Erythroblast (primary cell): ENCODE measurements at regions not wholly inside any gene's neighbourhood (a gene's known extent, or its start where the extent isn't known, plus 50 kb on each side); places are given as distances from the start of the nearest gene placed in this dataset.

ENCODE experiments used
- DNase-seq, 2 experiments: peaks; one replicate each; lab custom pipeline; 2025; lab: John Stamatoyannopoulos, UW
- GATA1 ChIP-seq: IDR thresholded peaks from 2 replicates; pipeline ENCODE4 v1.6.1; 2011; ENCODE audit warnings: low read depth, mild to moderate bottlenecking, control low read depth, low read length, moderate library complexity
- POLR2A ChIP-seq: IDR thresholded peaks from 2 replicates; pipeline ENCODE4 v1.6.1; 2011; ENCODE audit warnings: mild to moderate bottlenecking, low read length

GRCh38 chr14:95008445-95009217 is 148.7 kb downstream of the DICER1 start:
- no peak for TF ChIP-seq GATA1
- TF ChIP-seq POLR2A = no peak
- no peak for DNase-seq

DNA sequence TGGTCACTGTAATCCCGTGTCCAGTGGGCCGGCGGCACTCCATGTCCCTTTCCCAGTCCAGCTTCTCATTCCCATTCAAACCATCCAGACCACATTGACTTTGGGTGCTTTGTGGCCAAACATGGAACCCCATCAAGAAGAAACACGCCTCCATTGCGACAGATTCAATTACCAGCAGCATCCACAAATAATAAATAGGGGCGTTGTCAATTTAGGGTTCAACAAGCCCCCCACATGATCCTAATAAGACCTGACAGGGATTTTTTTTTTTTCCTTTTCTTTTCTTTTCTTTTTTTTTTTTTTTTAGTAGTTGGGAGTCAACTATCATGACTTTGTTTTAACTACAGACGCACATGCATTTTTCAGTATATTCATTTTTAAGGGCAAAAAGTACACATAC is 149.4 kb downstream of the DICER1 start:
- DNase-seq = no peak
- TF ChIP-seq POLR2A = no peak
- no peak for TF ChIP-seq GATA1

GRCh38 chr14:95006479-95006878 is 150.8 kb downstream of the DICER1 start:
- TF ChIP-seq POLR2A (no peak), GATA1 (no peak)
- no peak for DNase-seq

DNA sequence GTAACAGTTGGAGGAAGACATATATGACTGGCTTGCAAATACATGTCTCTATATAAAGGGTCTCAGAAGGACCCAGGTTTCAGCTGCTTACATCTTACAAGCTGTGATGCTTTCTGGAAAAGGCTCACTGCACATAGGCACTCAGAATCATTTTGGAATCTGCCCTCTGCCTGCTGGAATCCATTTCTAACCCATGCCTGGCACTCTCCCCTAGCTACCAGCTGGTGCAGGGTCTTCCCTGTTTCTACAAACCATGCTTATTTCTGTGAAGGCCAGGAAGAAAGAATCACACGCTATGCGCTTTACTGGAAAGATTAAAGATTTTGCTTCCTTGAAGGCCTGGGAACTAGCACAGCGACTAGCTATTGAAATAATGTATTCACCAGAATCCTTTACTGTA is 151.3 kb downstream of the DICER1 start:
- DNase-seq = no peak
- TF ChIP-seq GATA1 (no peak), POLR2A (no peak)

DNA sequence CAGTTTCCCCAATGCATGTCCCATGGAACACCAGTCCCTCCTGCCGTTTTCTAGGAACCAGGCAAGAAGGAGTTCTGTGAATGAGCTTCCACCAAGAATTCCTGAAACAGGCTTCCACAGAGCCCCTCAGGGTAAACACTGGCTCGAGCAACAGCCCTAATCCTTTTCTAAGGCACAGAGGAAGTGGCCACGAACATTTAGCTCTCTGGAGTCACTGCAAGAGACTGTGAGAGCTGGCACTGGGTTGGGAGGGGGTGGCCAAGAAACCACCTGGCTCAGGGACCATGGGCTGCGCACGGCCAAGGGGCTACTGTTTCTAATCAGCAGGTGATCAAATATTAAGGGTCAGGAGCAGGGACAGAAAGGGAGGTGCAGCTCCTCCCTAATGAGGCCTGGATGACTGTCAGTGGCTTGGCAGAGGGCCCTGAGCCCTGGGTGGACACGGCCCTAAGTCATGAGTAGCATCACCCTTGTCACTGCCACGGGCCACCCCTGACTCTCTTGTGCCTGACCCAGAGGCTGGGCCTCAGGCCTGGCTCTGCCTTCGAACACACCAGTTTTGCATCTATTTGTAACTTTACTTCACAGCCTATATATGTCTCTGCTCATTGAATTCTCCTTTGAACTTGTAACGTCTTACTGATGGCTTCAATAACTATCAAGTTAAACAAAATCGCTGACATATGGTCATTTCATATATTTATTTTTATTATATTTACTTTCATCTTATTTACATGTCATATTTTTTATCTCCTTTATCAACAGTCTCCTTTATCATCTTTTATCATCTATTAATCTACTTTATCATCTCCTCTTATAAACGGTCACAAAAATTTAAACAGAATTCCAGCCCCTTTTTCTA is 154.0 kb downstream of the DICER1 start:
- TF ChIP-seq GATA1 = no peak
- TF ChIP-seq POLR2A = no peak
- DNase-seq = no peak

GRCh38 chr14:94998685-94999084 is 158.6 kb downstream of the DICER1 start:
- no peak for TF ChIP-seq GATA1
- TF ChIP-seq POLR2A = no peak
- no peak for DNase-seq

GRCh38 chr14:94998110-94998509 is 159.2 kb downstream of the DICER1 start:
- DNase-seq = no peak
- TF ChIP-seq POLR2A (no peak), GATA1 (no peak)

DNA sequence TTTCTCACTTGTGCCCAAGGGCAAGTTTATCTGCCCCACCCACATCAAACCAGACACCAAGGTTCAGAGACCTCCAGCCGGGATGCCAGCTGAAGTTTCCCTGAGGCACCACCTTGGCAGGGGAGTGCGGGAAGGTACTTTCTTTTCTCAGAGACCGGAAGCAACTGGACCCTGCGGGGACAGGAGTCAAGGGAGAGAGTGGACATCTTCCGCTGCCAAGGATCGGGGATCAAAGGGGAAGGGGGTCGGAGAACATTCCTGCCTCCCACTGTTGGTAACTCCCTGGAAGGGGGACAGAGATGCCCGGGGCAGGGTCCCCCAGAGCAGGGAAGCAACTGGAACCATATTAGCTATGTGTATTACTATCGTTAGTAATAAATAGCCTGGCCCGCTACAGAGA is 161.8 kb downstream of the DICER1 start:
- DNase-seq = no peak
- TF ChIP-seq GATA1 (no peak), POLR2A (no peak)

DNA sequence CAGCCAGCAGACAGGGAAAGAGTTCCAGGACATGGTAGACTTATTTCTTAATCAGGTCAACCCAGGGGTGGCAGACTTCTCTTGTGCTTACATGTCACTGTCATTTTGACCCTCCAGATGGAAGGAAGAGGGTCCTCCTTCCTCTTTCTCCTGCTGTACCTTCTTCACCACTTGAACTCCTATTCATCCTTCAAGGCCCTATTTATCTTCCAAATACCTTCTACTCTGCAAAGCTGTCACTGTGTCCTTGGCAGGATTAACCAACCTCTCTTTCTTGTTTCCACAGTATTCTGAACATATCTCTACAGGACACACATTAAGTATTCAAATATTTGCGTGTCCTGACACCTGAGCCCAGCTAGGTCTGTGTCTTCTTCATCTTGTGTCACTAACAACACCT is 163.1 kb downstream of the DICER1 start:
- TF ChIP-seq GATA1 = no peak
- no peak for TF ChIP-seq POLR2A
- no peak for DNase-seq

GRCh38 chr14:94992046-94992445 is 165.3 kb downstream of the DICER1 start:
- no peak for DNase-seq
- no peak for TF ChIP-seq GATA1
- TF ChIP-seq POLR2A = no peak

- DNase-seq = no peak
- no peak for TF ChIP-seq GATA1
- TF ChIP-seq POLR2A = no peak
Observed at GRCh38 chr14:94989946-94990345, 167.4 kb downstream of the DICER1 start.

GRCh38 chr14:94989417-94989816 is 167.9 kb downstream of the DICER1 start:
- DNase-seq = no peak
- TF ChIP-seq POLR2A (no peak), GATA1 (no peak)

- DNase-seq = no peak
- no peak for TF ChIP-seq POLR2A
- TF ChIP-seq GATA1 = no peak
Observed at GRCh38 chr14:94987409-94987808, 169.9 kb downstream of the DICER1 start.

DNA sequence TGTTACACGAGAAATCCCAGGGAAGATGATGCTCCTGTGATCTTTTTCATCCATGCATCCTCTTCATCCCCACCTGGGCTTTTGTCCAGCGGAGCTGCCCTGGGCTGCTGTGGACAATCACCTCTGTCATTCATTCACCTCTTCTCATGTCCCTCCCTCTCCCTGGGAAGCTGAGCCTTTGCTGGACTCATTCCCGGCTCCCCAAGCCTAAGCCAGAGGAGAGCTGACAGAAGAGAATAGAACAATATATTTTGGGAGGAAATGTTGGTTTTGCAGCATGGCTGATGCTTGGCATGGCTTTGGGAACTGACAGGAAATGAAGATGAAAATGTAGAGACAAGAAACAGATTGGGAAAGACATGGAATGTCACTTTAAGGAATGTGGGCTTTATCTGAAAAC is 177.4 kb downstream of the DICER1 start:
- TF ChIP-seq GATA1 = no peak
- TF ChIP-seq POLR2A = no peak

More for the DNA sequence above, 177.4 kb downstream of the DICER1 start:
- DNase-seq = no peak
